ENCODE measurements at regions not wholly inside any gene's neighbourhood (a gene's known extent, or its start where the extent isn't known, plus 50 kb on each side); places are given as distances from the start of the nearest gene placed in this dataset.

DNA sequence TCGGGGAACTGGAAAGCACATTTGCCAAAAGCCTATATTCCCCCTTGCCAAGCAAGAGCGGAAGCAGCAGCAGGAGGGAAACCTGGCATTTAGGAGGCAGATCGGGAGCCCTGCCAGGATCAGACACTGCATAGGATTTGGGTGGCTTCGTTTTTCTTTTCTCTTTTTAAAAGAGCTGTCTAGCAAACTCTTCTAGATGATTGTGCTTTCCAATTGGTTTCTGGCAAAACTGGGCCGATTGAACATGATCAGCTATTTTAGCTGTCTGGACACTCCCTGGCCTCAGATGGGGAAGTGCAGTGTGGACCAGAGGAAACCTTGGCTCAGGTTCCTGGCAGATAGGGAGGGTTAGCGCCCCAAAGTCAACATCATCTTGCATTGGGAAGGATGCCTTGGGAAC is 414.0 kb upstream of the KAZN start (continued):
- TF ChIP-seq ARID4B (CRISPR knock-in tag; IDR thresholded peaks at IDR 0.05; ENCODE audit: borderline replicate concordance) (no peak), MYBL2 (CRISPR knock-in tag; IDR thresholded peaks at IDR 0.05) (no peak), NR2C2 (CRISPR knock-in tag; IDR thresholded peaks at IDR 0.05) (no peak), ATF2 (CRISPR knock-in tag; IDR thresholded peaks at IDR 0.05; ENCODE audit: borderline replicate concordance, low read depth) (no peak), CDX4 (CRISPR knock-in tag; IDR thresholded peaks at IDR 0.05; ENCODE audit: borderline replicate concordance) (no peak), SP1 (CRISPR knock-in tag; conservative IDR thresholded peaks at IDR 0.05) (no peak), ZNF219 (CRISPR knock-in tag; IDR thresholded peaks at IDR 0.05; ENCODE audit: borderline replicate concordance) (no peak), EMX1 (CRISPR knock-in tag; IDR thresholded peaks at IDR 0.05) (no peak), ZNF138 (CRISPR knock-in tag; conservative IDR thresholded peaks at IDR 0.05) (no peak), KAT7 (CRISPR knock-in tag; IDR thresholded peaks at IDR 0.05; ENCODE audit: borderline replicate concordance) (no peak)
- TF ChIP-seq, protein P1, sequence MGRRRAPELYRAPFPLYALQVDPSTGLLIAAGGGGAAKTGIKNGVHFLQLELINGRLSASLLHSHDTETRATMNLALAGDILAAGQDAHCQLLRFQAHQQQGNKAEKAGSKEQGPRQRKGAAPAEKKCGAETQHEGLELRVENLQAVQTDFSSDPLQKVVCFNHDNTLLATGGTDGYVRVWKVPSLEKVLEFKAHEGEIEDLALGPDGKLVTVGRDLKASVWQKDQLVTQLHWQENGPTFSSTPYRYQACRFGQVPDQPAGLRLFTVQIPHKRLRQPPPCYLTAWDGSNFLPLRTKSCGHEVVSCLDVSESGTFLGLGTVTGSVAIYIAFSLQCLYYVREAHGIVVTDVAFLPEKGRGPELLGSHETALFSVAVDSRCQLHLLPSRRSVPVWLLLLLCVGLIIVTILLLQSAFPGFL (CRISPR knock-in tag; IDR thresholded peaks at IDR 0.05; ENCODE audit: borderline replicate concordance), result no peak
- TF ChIP-seq, protein P2, sequence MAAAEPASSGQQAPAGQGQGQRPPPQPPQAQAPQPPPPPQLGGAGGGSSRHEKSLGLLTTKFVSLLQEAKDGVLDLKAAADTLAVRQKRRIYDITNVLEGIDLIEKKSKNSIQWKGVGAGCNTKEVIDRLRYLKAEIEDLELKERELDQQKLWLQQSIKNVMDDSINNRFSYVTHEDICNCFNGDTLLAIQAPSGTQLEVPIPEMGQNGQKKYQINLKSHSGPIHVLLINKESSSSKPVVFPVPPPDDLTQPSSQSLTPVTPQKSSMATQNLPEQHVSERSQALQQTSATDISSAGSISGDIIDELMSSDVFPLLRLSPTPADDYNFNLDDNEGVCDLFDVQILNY (CRISPR knock-in tag; IDR thresholded peaks at IDR 0.05), result no peak

GRCh38 chr1:14189381-14189780 is 409.1 kb upstream of the KAZN start:
- peaks cover 16% of the 10 kb centered on the region for H3K27me3 Mint-ChIP-seq (ENCODE audit: low read depth)
- POLR2A ChIA-PET, result no interaction called here
- H3K9me3 Mint-ChIP-seq, result peaks cover 16% of the 10 kb centered on the region
- H3K4me1 Mint-ChIP-seq, result peaks cover 9% of the 10 kb centered on the region
- no peak overlapping the region for H3K27ac Mint-ChIP-seq
- TF ChIP-seq, protein P1 (CRISPR knock-in tag; IDR thresholded peaks at IDR 0.05; ENCODE audit: borderline replicate concordance), result no peak
- TF ChIP-seq ZNF263 (CRISPR knock-in tag; IDR thresholded peaks at IDR 0.05; ENCODE audit: low read depth), result no peak
- no peak for DNase-seq (ENCODE audit: low spot score)
- ATAC-seq, result no peak
- no peak overlapping the region for H3K4me3 Mint-ChIP-seq
- peaks cover 11% of the 10 kb centered on the region for H3K36me3 Mint-ChIP-seq
- CTCF ChIA-PET, result interaction anchor here (1.1 kb wide), 1 partner anchor 246 kb away, joined by 3 read pairs; no protein-coding TSS in a partner anchor

DNA sequence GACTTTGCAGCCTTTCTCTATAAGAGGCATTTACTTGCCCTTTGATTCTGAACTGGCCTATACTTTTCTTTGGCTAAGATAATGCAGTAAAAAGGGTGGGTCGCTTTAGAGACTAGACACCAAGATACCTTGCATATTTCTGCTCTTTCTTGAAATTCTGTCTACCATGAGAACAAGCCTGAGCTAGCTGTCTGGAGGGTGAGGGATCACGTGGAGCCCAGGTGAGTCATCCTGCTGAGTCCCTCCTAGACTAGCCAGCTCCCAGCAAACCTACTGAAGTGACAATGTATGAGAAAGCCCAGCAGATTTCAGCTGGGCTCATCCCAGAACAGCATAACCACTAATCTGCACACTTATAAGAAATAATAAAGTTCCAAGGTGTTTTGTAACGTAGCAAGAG is 408.0 kb upstream of the KAZN start:
- H3K4me3 Mint-ChIP-seq, result no peak overlapping the region
- peaks cover 16% of the 10 kb centered on the region for H3K9me3 Mint-ChIP-seq
- H3K4me1 Mint-ChIP-seq, result 0 out of 2 replicates have a peak, but pooled peaks cover 3% of the 10 kb centered on the region
- peaks cover 11% of the 10 kb centered on the region for H3K36me3 Mint-ChIP-seq
- ATAC-seq (no peak; the same call in 1 of the 2 replicates), DNase-seq (ENCODE audit: low spot score) (no peak)
- TF ChIP-seq, protein P3, sequence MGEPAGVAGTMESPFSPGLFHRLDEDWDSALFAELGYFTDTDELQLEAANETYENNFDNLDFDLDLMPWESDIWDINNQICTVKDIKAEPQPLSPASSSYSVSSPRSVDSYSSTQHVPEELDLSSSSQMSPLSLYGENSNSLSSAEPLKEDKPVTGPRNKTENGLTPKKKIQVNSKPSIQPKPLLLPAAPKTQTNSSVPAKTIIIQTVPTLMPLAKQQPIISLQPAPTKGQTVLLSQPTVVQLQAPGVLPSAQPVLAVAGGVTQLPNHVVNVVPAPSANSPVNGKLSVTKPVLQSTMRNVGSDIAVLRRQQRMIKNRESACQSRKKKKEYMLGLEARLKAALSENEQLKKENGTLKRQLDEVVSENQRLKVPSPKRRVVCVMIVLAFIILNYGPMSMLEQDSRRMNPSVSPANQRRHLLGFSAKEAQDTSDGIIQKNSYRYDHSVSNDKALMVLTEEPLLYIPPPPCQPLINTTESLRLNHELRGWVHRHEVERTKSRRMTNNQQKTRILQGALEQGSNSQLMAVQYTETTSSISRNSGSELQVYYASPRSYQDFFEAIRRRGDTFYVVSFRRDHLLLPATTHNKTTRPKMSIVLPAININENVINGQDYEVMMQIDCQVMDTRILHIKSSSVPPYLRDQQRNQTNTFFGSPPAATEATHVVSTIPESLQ (CRISPR knock-in tag; IDR thresholded peaks at IDR 0.05), result no peak
- TF ChIP-seq, protein P4, sequence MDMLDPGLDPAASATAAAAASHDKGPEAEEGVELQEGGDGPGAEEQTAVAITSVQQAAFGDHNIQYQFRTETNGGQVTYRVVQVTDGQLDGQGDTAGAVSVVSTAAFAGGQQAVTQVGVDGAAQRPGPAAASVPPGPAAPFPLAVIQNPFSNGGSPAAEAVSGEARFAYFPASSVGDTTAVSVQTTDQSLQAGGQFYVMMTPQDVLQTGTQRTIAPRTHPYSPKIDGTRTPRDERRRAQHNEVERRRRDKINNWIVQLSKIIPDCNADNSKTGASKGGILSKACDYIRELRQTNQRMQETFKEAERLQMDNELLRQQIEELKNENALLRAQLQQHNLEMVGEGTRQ (CRISPR knock-in tag; IDR thresholded peaks at IDR 0.05), result peak; percentile 18; the same call in 1 of the 2 replicates
- no peak overlapping the region for H3K27ac Mint-ChIP-seq
- H3K27me3 Mint-ChIP-seq (ENCODE audit: low read depth), result peaks cover 18% of the 10 kb centered on the region
- CTCF ChIA-PET, result interaction anchor here (1.1 kb wide), 2 partner anchors 77 to 245 kb away, joined by 3 read pairs; no protein-coding TSS in a partner anchor
- POLR2A ChIA-PET, result no interaction called here
